Liver (tissue), 8 donors: ENCODE measurements at regions not wholly inside any gene's neighbourhood (a gene's known extent, or its start where the extent isn't known, plus 50 kb on each side); places are given as distances from the start of the nearest gene placed in this dataset.

ENCODE experiments used
- DNase-seq: peaks from one replicate; pipeline ENCODE4 v3.0.0-alpha.2; 2017; ENCODE audit warnings: low spot score
- H3K27ac ChIP-seq, 2 donors: one replicate each; pipeline ENCODE4 v1.7.0; 2013; ENCODE audit warnings: inconsistent platforms in 2 of 2, low read length in 2 of 2, control low read depth in 1 of 2, low read depth in 1 of 2, mild to moderate bottlenecking in 1 of 2
- H3K27me3 ChIP-seq, 4 donors: one replicate each; pipeline versions ENCODE4 v1.6.1 to v1.7.0; 2013; ENCODE audit warnings: low read length in 3 of 4, inconsistent platforms in 1 of 4, mild to moderate bottlenecking in 1 of 4, moderate library complexity in 1 of 4; ENCODE audit not compliant: control insufficient read depth in 4 of 4, insufficient read depth in 4 of 4
- H3K36me3 ChIP-seq, 4 donors: one replicate each; pipeline versions ENCODE4 v1.6.1 to v1.7.0; 2013; ENCODE audit warnings: low read length in 3 of 4, mild to moderate bottlenecking in 3 of 4, low read depth in 1 of 4, moderate library complexity in 1 of 4; ENCODE audit not compliant: control insufficient read depth in 4 of 4, insufficient read depth in 3 of 4
- H3K4me1 ChIP-seq, 4 donors: one replicate each; pipeline versions ENCODE4 v1.6.1 to v1.7.0; 2013; ENCODE audit warnings: low read length in 3 of 4, mild to moderate bottlenecking in 3 of 4, moderate library complexity in 1 of 4; ENCODE audit not compliant: control insufficient read depth in 4 of 4, insufficient read depth in 4 of 4
- H3K4me3 ChIP-seq, 3 donors: one replicate each; pipeline versions ENCODE4 v1.6.1 to v1.7.0; 2013; ENCODE audit warnings: low read length in 3 of 3, control low read depth in 1 of 3, low read depth in 1 of 3, mild to moderate bottlenecking in 1 of 3
- H3K9ac ChIP-seq, 2 donors: one replicate each; pipeline ENCODE4 v1.7.0; 2013; ENCODE audit warnings: low read length in 2 of 2, mild to moderate bottlenecking in 2 of 2, moderate library complexity in 2 of 2, control low read depth in 1 of 2, low read depth in 1 of 2
- H3K9me3 ChIP-seq, 4 donors: one replicate each; pipeline versions ENCODE4 v1.6.1 to v1.7.0; 2013; ENCODE audit warnings: low read length in 3 of 4; ENCODE audit not compliant: control insufficient read depth in 4 of 4
- FOXA2 ChIP-seq: IDR thresholded peaks from 2 replicates; pipeline ENCODE4 v1.6.1; 2016; ENCODE audit warnings: antibody characterized with exemption
- GABPA ChIP-seq, 2 donors: IDR thresholded peaks in 1 of 2; conservative IDR thresholded peaks in 1 of 2; 2 replicates each; pipeline ENCODE4 v1.6.1; 2016; ENCODE audit warnings: antibody characterized with exemption in 2 of 2, mild to moderate bottlenecking in 1 of 2, moderate library complexity in 1 of 2
- HNF4A ChIP-seq, 2 donors: conservative IDR thresholded peaks; 2 replicates each; pipeline ENCODE4 v1.6.1; 2016; ENCODE audit warnings: antibody characterized with exemption in 2 of 2, mild to moderate bottlenecking in 2 of 2
- HNF4G ChIP-seq: IDR thresholded peaks from 2 replicates; pipeline ENCODE4 v1.6.1; 2016; ENCODE audit warnings: antibody characterized with exemption
- JUND ChIP-seq, 2 donors: IDR thresholded peaks; 2 replicates each; pipeline ENCODE4 v1.6.1; 2016; ENCODE audit warnings: antibody characterized with exemption in 2 of 2
- NR2F2 ChIP-seq: IDR thresholded peaks from 2 replicates; pipeline ENCODE4 v1.6.1; 2016; ENCODE audit warnings: antibody characterized with exemption
- RXRA ChIP-seq, 2 donors: IDR thresholded peaks; 2 replicates each; pipeline ENCODE4 v1.6.1; 2017 to 2018; ENCODE audit warnings: antibody characterized with exemption in 2 of 2, mild to moderate bottlenecking in 1 of 2
- SP1 ChIP-seq: IDR thresholded peaks from 2 replicates; pipeline ENCODE4 v1.6.1; 2018; ENCODE audit warnings: antibody characterized with exemption, mild to moderate bottlenecking
- TAF1 ChIP-seq: conservative IDR thresholded peaks from 2 replicates; pipeline ENCODE4 v1.6.1; 2016; ENCODE audit warnings: antibody characterized with exemption, mild to moderate bottlenecking
- YY1 ChIP-seq: IDR thresholded peaks from 2 replicates; pipeline ENCODE4 v1.6.1; 2016; ENCODE audit warnings: antibody characterized with exemption, mild to moderate bottlenecking
- WGBS: extraction: QIAGEN DNeasy Blood & Tissue Kit; methylation state at CpG from one replicate; pipeline ENCODE4 v1.1.7; 2013; 5-methylcytosine and 5-hydroxymethylcytosine counted together
- TF ChIP-seq, protein P1 (sequence below): fragments of 150-350 bp; IDR thresholded peaks from 2 replicates; pipeline ENCODE4 v1.5.1; 2017; ENCODE audit warnings: improper control_type of control experiment, low read depth, low read length; ENCODE audit not compliant: missing input control
- TF ChIP-seq, protein P2 (sequence below): IDR thresholded peaks from 2 replicates; pipeline ENCODE4 v1.6.1; 2016; ENCODE audit warnings: antibody characterized with exemption
- TF ChIP-seq, protein P3 (sequence below): IDR thresholded peaks from 2 replicates; pipeline ENCODE4 v1.6.1; 2016; ENCODE audit warnings: antibody characterized with exemption
- TF ChIP-seq, protein P4 (sequence below): IDR thresholded peaks from 2 replicates; pipeline ENCODE4 v1.6.1; 2016; ENCODE audit warnings: antibody characterized with exemption
- donor health status: healthy.
- donor health status: healthy.
- donor health status: healthy.
- donor health status: healthy.
- donor health status: healthy.

DNA sequence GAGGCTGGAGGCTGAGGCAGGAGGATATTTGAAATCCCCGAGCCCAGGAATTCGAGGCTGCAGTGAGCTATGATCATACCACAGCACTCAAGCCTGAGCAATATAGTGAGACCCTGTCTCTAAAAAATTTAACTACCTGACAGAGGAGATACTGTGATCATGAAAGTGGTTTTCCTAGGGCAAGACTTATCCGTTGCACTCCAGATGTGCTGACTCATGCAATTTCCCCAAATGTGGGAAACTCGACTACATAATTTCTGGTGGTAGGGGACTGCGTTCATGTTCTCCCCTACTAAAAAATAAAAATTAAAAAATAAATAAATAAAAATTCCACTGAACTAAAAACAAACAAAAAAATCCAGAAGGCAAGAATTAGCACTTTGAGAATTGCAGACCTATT is 271.7 kb downstream of the SHQ1 start:
- no peak for DNase-seq
- peaks cover 3 to 23% (median 13%) of the 10 kb centered on the region in 4 donors for H3K4me1 ChIP-seq
- no peak overlapping the region for H3K4me3 ChIP-seq
- H3K36me3 ChIP-seq: no peaks in the 10 kb centered on the region
- 86% methylated on average over 5 of the region's 5 CpGs for WGBS
- no peak for TF ChIP-seq TAF1
- TF ChIP-seq JUND (IDR thresholded peaks at IDR 0.05): no peak
- TF ChIP-seq HNF4A (conservative IDR thresholded peaks at IDR 0.05): no peak
- TF ChIP-seq GABPA (IDR thresholded peaks at IDR 0.05 in 1 of 2, conservative IDR thresholded peaks at IDR 0.05 in 1 of 2): no peak
- H3K27me3 ChIP-seq: no peaks in the 10 kb centered on the region
- no peak overlapping the region for H3K9ac ChIP-seq
- no peak overlapping the region for H3K27ac ChIP-seq
- H3K9me3 ChIP-seq: no peaks in the 10 kb centered on the region

DNA sequence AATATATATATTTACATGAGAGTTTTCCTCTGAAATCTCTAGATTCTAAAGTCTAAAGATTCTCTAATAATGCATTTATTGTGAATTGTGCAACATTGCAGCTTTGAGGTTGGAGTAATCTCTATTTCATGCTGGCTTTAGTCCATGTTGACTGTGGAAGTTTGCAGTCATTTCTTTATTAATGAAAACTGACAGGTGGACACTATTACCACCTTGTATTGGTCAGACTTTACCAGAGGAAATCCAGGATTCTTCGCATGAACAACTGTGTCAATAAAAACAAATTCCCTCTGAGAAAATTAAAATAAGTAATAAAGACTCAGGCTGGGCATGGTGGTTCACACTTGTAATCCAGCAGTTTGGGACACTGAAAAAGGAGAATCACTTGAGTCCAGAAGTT is 274.1 kb downstream of the SHQ1 start:
- 96% methylated on average over 1 of the region's 1 CpG for WGBS
- H3K4me1 ChIP-seq: peaks cover 4 to 33% (median 18%) of the 10 kb centered on the region in 4 donors
- H3K9me3 ChIP-seq: no peaks in the 10 kb centered on the region
- no peak overlapping the region for H3K9ac ChIP-seq
- no peaks in the 10 kb centered on the region for H3K27me3 ChIP-seq
- no peak overlapping the region for H3K4me3 ChIP-seq
- TF ChIP-seq GABPA (IDR thresholded peaks at IDR 0.05 in 1 of 2, conservative IDR thresholded peaks at IDR 0.05 in 1 of 2): no peak
- TF ChIP-seq, protein P1, sequence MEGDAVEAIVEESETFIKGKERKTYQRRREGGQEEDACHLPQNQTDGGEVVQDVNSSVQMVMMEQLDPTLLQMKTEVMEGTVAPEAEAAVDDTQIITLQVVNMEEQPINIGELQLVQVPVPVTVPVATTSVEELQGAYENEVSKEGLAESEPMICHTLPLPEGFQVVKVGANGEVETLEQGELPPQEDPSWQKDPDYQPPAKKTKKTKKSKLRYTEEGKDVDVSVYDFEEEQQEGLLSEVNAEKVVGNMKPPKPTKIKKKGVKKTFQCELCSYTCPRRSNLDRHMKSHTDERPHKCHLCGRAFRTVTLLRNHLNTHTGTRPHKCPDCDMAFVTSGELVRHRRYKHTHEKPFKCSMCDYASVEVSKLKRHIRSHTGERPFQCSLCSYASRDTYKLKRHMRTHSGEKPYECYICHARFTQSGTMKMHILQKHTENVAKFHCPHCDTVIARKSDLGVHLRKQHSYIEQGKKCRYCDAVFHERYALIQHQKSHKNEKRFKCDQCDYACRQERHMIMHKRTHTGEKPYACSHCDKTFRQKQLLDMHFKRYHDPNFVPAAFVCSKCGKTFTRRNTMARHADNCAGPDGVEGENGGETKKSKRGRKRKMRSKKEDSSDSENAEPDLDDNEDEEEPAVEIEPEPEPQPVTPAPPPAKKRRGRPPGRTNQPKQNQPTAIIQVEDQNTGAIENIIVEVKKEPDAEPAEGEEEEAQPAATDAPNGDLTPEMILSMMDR: no peak
- no peak for TF ChIP-seq YY1
- TF ChIP-seq HNF4A (conservative IDR thresholded peaks at IDR 0.05): no peak
- TF ChIP-seq, protein P2, sequence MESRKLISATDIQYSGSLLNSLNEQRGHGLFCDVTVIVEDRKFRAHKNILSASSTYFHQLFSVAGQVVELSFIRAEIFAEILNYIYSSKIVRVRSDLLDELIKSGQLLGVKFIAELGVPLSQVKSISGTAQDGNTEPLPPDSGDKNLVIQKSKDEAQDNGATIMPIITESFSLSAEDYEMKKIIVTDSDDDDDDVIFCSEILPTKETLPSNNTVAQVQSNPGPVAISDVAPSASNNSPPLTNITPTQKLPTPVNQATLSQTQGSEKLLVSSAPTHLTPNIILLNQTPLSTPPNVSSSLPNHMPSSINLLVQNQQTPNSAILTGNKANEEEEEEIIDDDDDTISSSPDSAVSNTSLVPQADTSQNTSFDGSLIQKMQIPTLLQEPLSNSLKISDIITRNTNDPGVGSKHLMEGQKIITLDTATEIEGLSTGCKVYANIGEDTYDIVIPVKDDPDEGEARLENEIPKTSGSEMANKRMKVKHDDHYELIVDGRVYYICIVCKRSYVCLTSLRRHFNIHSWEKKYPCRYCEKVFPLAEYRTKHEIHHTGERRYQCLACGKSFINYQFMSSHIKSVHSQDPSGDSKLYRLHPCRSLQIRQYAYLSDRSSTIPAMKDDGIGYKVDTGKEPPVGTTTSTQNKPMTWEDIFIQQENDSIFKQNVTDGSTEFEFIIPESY: no peak
- TF ChIP-seq, protein P3, sequence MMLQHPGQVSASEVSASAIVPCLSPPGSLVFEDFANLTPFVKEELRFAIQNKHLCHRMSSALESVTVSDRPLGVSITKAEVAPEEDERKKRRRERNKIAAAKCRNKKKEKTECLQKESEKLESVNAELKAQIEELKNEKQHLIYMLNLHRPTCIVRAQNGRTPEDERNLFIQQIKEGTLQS: no peak
- TF ChIP-seq, protein P4, sequence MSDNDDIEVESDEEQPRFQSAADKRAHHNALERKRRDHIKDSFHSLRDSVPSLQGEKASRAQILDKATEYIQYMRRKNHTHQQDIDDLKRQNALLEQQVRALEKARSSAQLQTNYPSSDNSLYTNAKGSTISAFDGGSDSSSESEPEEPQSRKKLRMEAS: no peak
- TF ChIP-seq NR2F2: no peak
- TF ChIP-seq TAF1: no peak
- TF ChIP-seq JUND (IDR thresholded peaks at IDR 0.05): no peak
- no peaks in the 10 kb centered on the region for H3K36me3 ChIP-seq
- H3K27ac ChIP-seq: no peak overlapping the region
- DNase-seq: no peak

DNA sequence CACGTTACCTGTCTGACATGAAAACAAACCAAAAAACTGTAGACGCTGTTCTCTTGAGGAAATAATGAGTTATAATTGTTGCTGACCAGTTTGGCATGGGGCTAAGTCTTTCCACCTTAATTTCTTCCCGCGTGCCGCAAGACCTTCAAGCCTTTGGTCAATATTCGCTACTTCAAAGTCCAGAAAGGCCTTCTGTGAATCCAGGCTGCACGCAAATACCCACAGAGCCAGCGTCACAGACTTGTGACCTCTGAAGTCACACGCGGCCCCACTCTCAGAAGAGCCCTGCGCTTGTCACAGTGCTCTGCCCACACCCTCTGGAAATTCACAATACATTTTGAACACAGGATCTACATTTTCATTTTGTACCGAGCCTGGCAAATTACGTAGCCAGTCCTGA is 275.2 kb downstream of the SHQ1 start:
- Histone ChIP-seq H3K9ac (no peak overlapping the region), H3K4me1 (peaks cover 4 to 39% (median 23%) of the 10 kb centered on the region in 4 donors), H3K36me3 (no peaks in the 10 kb centered on the region), H3K9me3 (no peaks in the 10 kb centered on the region), H3K27ac (no peak overlapping the region), H3K4me3 (no peak overlapping the region), H3K27me3 (no peaks in the 10 kb centered on the region)
- no peak for DNase-seq
- 62% methylated on average over 13 of the region's 13 CpGs for WGBS
- peak; percentile 60 for TF ChIP-seq SP1
- no peak for TF ChIP-seq TAF1
- peak; percentile 16 for TF ChIP-seq HNF4G
- TF ChIP-seq RXRA (IDR thresholded peaks at IDR 0.05): peak in 1 of 2 donors; percentile 17
- TF ChIP-seq FOXA2: no peak
- peak; percentile 46 to 66 for TF ChIP-seq HNF4A (conservative IDR thresholded peaks at IDR 0.05)
